Neural progenitor cell (in vitro differentiated cells): ENCODE measurements at regions not wholly inside any gene's neighbourhood (a gene's known extent, or its start where the extent isn't known, plus 50 kb on each side); places are given as distances from the start of the nearest gene placed in this dataset.

ENCODE experiments used
- DNase-seq: peaks from one replicate; pipeline ENCODE4 v3.0.0-alpha.2; 2016; ENCODE audit warnings: low spot score
- H2AFZ ChIP-seq: fragments of 200-600 bp; sonication (generic); replicated peaks from 2 replicates; pipeline ENCODE4 v1.6.1; 2016; ENCODE audit warnings: antibody characterized with exemption
- H3F3A ChIP-seq: fragments of 200-600 bp; sonication (generic); 2 replicates; pipeline ENCODE4 v1.6.1; 2016; ENCODE audit warnings: antibody characterized with exemption, low read depth
- H3K27ac ChIP-seq: fragments of 200-600 bp; sonication (generic); 2 replicates; pipeline ENCODE4 v1.5.1; 2016; ENCODE audit warnings: mild to moderate bottlenecking
- H3K27me3 ChIP-seq: fragments of 200-600 bp; sonication (generic); 2 replicates; pipeline ENCODE4 v1.6.1; 2016; ENCODE audit warnings: mild to moderate bottlenecking, moderate library complexity
- H3K36me3 ChIP-seq: fragments of 200-600 bp; sonication (generic); 2 replicates; pipeline ENCODE4 v1.5.1; 2016
- H3K4me1 ChIP-seq: fragments of 200-600 bp; sonication (generic); 2 replicates; pipeline ENCODE4 v1.6.1; 2016; ENCODE audit warnings: mixed run types
- H3K4me2 ChIP-seq: fragments of 200-600 bp; sonication (generic); 2 replicates; pipeline ENCODE4 v1.6.1; 2016
- H3K4me3 ChIP-seq: fragments of 200-600 bp; sonication (generic); 2 replicates; pipeline ENCODE4 v1.5.1; 2016
- H3K79me2 ChIP-seq: fragments of 200-600 bp; sonication (generic); 2 replicates; pipeline ENCODE4 v1.6.1; 2016; ENCODE audit warnings: low read depth
- H3K9ac ChIP-seq: fragments of 200-600 bp; sonication (generic); 2 replicates; pipeline ENCODE4 v1.6.1; 2016
- H3K9me3 ChIP-seq: fragments of 200-600 bp; sonication (generic); 2 replicates; pipeline ENCODE4 v1.5.1; 2016; ENCODE audit warnings: low read depth
- H4K20me1 ChIP-seq: fragments of 200-600 bp; sonication (generic); 2 replicates; pipeline ENCODE4 v1.6.1; 2016; ENCODE audit warnings: low read depth
- H3K27ac Mint-ChIP-seq: 3 replicates; pipeline ENCODE4 v1.8.0; 2021; ENCODE audit warnings: mixed read lengths
- H3K27me3 Mint-ChIP-seq: 2 replicates; pipeline ENCODE4 v1.8.0; 2022; ENCODE audit warnings: low read depth, mild to moderate bottlenecking, inconsistent platforms, moderate library complexity, mixed read lengths; ENCODE audit not compliant: insufficient read depth
- H3K36me3 Mint-ChIP-seq: 3 replicates; pipeline ENCODE4 v1.8.0; 2021; ENCODE audit warnings: mixed read lengths
- H3K4me1 Mint-ChIP-seq: 3 replicates; pipeline ENCODE4 v1.8.0; 2021; ENCODE audit warnings: mixed read lengths
- H3K4me3 Mint-ChIP-seq: 3 replicates; pipeline ENCODE4 v1.8.0; 2021; ENCODE audit warnings: mild to moderate bottlenecking, moderate library complexity, mixed read lengths
- H3K9me3 Mint-ChIP-seq: 3 replicates; pipeline ENCODE4 v1.8.0; 2020; ENCODE audit warnings: mixed read lengths
- EZH2 ChIP-seq: fragments of 200-600 bp; sonication (generic); IDR thresholded peaks from 2 replicates; pipeline ENCODE4 v1.6.1; 2017; ENCODE audit warnings: antibody characterized with exemption, mild to moderate bottlenecking, moderate library complexity
- EZH2phosphoT487 ChIP-seq: fragments of 200-600 bp; sonication (generic); IDR thresholded peaks from 2 replicates; pipeline ENCODE4 v1.6.1; 2017; ENCODE audit warnings: antibody characterized with exemption
- TF ChIP-seq, protein P1 (sequence below): fragments of 200-600 bp; sonication (generic); IDR thresholded peaks from 2 replicates; pipeline ENCODE4 v1.5.1; 2017; ENCODE audit warnings: antibody characterized with exemption, mild to moderate bottlenecking

DNA sequence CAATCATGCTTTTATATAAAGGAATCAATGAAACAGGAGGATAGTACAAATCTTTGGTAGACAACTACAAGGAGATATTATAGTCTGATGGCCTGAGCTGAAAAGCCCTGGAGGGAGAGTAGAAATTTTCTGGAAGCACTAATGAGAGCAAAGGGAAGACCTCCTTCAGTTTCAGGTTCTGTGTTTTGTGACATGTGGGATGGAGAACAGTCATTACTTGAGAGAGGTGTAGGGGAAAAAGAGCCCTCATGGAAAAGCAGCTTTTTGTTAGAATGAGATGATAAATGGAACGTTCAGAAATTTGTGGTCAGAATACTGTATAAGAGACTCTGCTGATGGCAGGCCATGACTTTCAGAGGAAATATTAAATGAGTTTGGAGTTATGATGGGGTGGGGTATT lies 360.6 kb upstream of the MEF2C start:
- Histone ChIP-seq H3K27me3 (no peaks in the 10 kb centered on the region), H2AFZ (no peak overlapping the region), H3F3A (no peaks in the 10 kb centered on the region), H3K4me3 (no peak overlapping the region), H4K20me1 (no peaks in the 10 kb centered on the region), H3K9ac (no peak overlapping the region), H3K27ac (no peak overlapping the region), H3K4me2 (no peak overlapping the region), H3K36me3 (no peaks in the 10 kb centered on the region), H3K79me2 (no peaks in the 10 kb centered on the region), H3K9me3 (no peaks in the 10 kb centered on the region), H3K4me1 (no peaks in the 10 kb centered on the region)
- DNase-seq: no peak
- H3K27me3 Mint-ChIP-seq: no peaks in the 10 kb centered on the region
- peaks cover 3% of the 10 kb centered on the region for H3K4me1 Mint-ChIP-seq
- no peak overlapping the region for H3K27ac Mint-ChIP-seq
- TF ChIP-seq EZH2phosphoT487 (no peak), EZH2 (no peak)
- TF ChIP-seq, protein P1, sequence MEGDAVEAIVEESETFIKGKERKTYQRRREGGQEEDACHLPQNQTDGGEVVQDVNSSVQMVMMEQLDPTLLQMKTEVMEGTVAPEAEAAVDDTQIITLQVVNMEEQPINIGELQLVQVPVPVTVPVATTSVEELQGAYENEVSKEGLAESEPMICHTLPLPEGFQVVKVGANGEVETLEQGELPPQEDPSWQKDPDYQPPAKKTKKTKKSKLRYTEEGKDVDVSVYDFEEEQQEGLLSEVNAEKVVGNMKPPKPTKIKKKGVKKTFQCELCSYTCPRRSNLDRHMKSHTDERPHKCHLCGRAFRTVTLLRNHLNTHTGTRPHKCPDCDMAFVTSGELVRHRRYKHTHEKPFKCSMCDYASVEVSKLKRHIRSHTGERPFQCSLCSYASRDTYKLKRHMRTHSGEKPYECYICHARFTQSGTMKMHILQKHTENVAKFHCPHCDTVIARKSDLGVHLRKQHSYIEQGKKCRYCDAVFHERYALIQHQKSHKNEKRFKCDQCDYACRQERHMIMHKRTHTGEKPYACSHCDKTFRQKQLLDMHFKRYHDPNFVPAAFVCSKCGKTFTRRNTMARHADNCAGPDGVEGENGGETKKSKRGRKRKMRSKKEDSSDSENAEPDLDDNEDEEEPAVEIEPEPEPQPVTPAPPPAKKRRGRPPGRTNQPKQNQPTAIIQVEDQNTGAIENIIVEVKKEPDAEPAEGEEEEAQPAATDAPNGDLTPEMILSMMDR: no peak
- H3K9me3 Mint-ChIP-seq: no peaks in the 10 kb centered on the region
- no peak overlapping the region for H3K4me3 Mint-ChIP-seq
- H3K36me3 Mint-ChIP-seq: no peaks in the 10 kb centered on the region

DNA sequence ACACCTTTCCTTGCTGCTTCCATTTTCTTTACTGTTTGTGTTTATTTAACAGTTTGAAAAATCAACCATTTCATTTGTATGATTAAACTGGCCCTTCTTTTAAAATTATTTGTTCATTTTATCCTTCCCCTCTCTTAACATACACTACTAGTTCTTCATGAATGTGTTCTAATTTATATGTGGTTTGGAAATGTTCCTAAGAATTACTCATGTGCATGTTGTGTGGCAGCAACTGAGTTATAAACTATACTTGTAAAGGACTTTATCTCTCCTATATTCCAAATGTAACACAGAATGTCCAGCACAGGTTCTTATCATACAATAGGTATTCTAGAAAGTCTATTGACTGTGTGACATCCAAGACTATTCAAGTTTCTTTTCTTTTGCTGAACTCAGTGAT lies 358.2 kb upstream of the MEF2C start:
- TF ChIP-seq EZH2 (no peak), EZH2phosphoT487 (no peak)
- TF ChIP-seq, protein P1: no peak
- Mint-ChIP-seq H3K27me3 (no peaks in the 10 kb centered on the region), H3K27ac (no peak overlapping the region), H3K36me3 (no peaks in the 10 kb centered on the region), H3K9me3 (no peaks in the 10 kb centered on the region), H3K4me1 (peaks cover 3% of the 10 kb centered on the region), H3K4me3 (no peak overlapping the region)
- Histone ChIP-seq H3K36me3 (no peaks in the 10 kb centered on the region), H3K4me1 (no peaks in the 10 kb centered on the region), H3K79me2 (no peaks in the 10 kb centered on the region), H3K27ac (no peak overlapping the region), H3K4me2 (no peak overlapping the region), H4K20me1 (no peaks in the 10 kb centered on the region), H3K9ac (no peak overlapping the region), H3F3A (no peaks in the 10 kb centered on the region), H3K4me3 (no peak overlapping the region), H3K27me3 (no peaks in the 10 kb centered on the region), H3K9me3 (no peaks in the 10 kb centered on the region), H2AFZ (no peak overlapping the region)
- no peak for DNase-seq

DNA sequence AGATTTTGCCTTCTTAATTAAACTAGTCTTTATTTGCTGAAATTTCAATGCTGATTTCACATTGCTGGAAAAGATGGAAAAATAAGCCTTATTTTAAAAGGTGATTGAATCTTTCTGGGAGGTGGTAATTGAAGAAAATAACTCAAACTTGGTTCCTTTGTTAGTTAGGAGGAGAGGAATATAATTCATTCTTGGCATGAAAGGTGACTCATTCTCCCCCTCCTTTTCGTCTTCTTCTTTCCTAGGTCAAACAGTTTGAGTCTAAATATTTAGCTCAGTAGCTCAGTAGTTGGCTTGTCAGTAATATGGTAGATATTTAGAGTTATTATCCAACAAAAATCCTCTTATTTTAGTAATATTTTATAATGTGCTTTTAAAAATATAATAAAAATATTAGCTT lies 353.9 kb upstream of the MEF2C start:
- TF ChIP-seq EZH2phosphoT487: no peak
- TF ChIP-seq, protein P1: no peak
- no peak for TF ChIP-seq EZH2
- Mint-ChIP-seq H3K36me3 (no peaks in the 10 kb centered on the region), H3K27me3 (no peaks in the 10 kb centered on the region), H3K4me1 (peaks cover 6% of the 10 kb centered on the region), H3K27ac (no peak overlapping the region), H3K9me3 (no peaks in the 10 kb centered on the region), H3K4me3 (no peak overlapping the region)
- Histone ChIP-seq H3K27ac (no peak overlapping the region), H3K9me3 (no peaks in the 10 kb centered on the region), H3K79me2 (no peaks in the 10 kb centered on the region), H3K4me2 (no peak overlapping the region), H4K20me1 (no peaks in the 10 kb centered on the region), H2AFZ (no peak overlapping the region), H3K4me1 (no peaks in the 10 kb centered on the region), H3K4me3 (no peak overlapping the region), H3F3A (no peaks in the 10 kb centered on the region), H3K36me3 (no peaks in the 10 kb centered on the region), H3K27me3 (no peaks in the 10 kb centered on the region), H3K9ac (no peak overlapping the region)
- DNase-seq: no peak

DNA sequence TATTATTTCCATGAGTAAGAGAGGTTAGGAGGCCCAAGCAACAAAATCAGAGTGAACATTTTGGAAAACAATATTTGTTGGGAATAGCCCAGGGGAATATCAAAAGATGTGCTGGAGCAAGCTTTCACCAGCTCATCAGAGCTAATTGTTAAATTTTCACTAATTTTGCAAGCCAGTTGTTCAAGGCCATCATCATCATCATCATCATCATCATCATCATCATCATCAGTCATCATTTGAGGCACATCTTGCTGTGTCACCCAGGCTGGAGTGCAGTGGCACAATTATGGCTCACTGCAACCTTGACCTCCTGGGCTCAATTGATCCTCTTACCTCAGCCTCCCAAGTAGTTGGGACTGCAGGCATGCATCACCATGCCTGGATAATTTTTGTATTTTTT lies 350.5 kb upstream of the MEF2C start:
- Histone ChIP-seq H3K9ac (no peak overlapping the region), H4K20me1 (no peaks in the 10 kb centered on the region), H3K27ac (no peak overlapping the region), H3K9me3 (no peaks in the 10 kb centered on the region), H3K36me3 (no peaks in the 10 kb centered on the region), H3K79me2 (no peaks in the 10 kb centered on the region), H3K4me1 (no peaks in the 10 kb centered on the region), H2AFZ (no peak overlapping the region), H3F3A (no peaks in the 10 kb centered on the region), H3K4me2 (no peak overlapping the region), H3K4me3 (no peak overlapping the region), H3K27me3 (no peaks in the 10 kb centered on the region)
- no peak for DNase-seq
- Mint-ChIP-seq H3K4me3 (no peak overlapping the region), H3K36me3 (no peaks in the 10 kb centered on the region), H3K27ac (no peak overlapping the region), H3K27me3 (no peaks in the 10 kb centered on the region), H3K9me3 (no peaks in the 10 kb centered on the region), H3K4me1 (peaks cover 2% of the 10 kb centered on the region)
- TF ChIP-seq, protein P1: no peak
- no peak for TF ChIP-seq EZH2
- no peak for TF ChIP-seq EZH2phosphoT487
